ENCODE measurements at regions not wholly inside any gene's neighbourhood (a gene's known extent, or its start where the extent isn't known, plus 50 kb on each side); places are given as distances from the start of the nearest gene placed in this dataset.

- no peak for DNase-seq (ENCODE audit: low spot score)
- intact Hi-C loops (cut with DNase I): no loop called here
These were observed 76.2 kb upstream of the KIAA1217 start for GRCh38 chr10:24132741-24133140.

DNA sequence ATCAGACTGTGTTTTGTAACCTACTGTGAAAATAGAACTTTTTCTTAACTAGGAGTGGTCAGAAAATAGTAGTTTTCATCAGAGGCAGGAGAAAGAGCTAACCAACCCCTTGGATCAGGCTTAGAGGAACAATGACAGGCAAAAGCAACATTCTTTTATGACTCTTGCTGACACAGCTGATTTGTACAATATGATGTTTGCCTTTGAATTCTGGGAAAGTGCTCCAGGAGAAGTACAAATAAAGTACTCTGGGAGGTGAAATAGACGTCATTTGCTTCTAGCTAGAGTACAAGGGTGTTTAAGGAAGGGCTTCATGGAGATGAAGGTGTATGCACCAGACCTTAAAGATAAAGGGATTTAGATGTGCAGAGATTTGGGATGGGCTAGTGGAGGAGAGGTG lies 75.1 kb upstream of the KIAA1217 start:
- no peak for DNase-seq (ENCODE audit: low spot score)
- intact Hi-C loops (cut with DNase I): no loop called here

GRCh38 chr10:24136070-24136469 lies 72.9 kb upstream of the KIAA1217 start:
- no peak for DNase-seq (ENCODE audit: low spot score)
- intact Hi-C loops (cut with DNase I): no loop called here

DNA sequence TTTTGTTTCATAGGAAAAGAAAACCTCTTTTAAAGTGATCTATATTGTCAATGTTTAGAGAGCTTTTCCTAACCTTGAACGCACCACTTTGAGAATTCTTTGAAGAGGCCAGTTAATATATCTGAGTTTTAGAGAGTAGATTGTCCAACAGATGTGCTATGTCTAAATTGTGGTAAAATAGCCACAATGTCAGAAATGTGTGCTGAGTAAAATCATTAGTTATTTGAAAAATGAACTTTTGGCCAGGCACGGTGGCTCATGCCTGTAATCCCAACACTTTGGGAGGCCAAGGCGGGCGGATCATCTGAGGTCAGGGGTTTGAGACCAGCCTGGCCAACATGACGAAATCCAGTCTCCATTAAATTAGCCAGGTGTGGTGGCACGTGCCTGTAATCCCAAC lies 61.6 kb upstream of the KIAA1217 start:
- intact Hi-C loops (cut with DNase I): no loop called here
- no peak for DNase-seq (ENCODE audit: low spot score)

DNA sequence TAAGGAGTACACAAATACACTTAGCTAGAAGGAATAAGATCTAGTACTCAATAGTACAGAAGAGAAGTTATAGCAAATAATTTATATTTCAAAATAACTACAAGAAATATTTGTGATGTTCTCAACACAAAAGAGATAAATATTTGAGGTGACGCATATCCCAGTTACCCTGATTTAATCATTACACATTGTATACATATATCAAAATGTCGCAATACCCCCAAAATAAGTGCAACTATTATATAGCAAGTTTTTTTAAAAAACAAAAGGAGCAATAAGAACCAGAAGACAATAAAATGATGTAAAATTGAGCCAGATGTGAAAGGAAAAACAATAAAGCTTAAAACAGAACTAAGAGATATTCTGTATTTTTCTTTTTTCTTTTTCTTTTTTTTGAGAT lies 59.3 kb upstream of the KIAA1217 start:
- no peak for DNase-seq (ENCODE audit: low spot score)
- intact Hi-C loops (cut with DNase I): no loop called here

DNA sequence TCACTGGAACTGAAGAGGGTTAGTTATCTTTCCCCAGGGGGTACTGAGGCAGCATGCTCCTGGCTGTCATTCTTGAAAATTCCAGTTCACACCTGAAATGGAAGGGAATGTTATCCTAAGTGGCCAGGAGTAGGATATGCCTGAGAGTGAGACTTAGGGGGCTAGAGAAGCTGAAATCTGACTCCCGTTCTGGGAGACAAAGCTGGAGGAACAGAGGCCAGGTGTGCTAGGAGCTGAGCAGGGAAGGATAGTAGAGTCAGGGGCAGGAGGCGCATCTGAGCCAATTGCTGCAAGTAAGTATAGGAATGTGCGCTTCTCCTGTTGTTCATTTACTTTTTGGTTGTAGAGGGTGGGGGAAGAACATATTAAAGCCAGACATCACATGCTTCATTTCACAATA lies 58.1 kb upstream of the KIAA1217 start:
- intact Hi-C loops (cut with DNase I): no loop called here
- no peak for DNase-seq (ENCODE audit: low spot score)

- intact Hi-C loops (cut with DNase I): no loop called here
- no peak for DNase-seq (ENCODE audit: low spot score)
These were observed 56.7 kb upstream of the KIAA1217 start for GRCh38 chr10:24152270-24152669.

- intact Hi-C loops (cut with DNase I): no loop called here
- DNase-seq (ENCODE audit: low spot score): no peak
These were observed 55.9 kb upstream of the KIAA1217 start for GRCh38 chr10:24153031-24153430.

- DNase-seq (ENCODE audit: low spot score): no peak
- intact Hi-C loops (cut with DNase I): no loop called here
These were observed 55.4 kb upstream of the KIAA1217 start for GRCh38 chr10:24153537-24153936.

GRCh38 chr10:24156686-24157085 lies 52.3 kb upstream of the KIAA1217 start:
- DNase-seq (ENCODE audit: low spot score): no peak
- intact Hi-C loops (cut with DNase I): no loop called here

DNA sequence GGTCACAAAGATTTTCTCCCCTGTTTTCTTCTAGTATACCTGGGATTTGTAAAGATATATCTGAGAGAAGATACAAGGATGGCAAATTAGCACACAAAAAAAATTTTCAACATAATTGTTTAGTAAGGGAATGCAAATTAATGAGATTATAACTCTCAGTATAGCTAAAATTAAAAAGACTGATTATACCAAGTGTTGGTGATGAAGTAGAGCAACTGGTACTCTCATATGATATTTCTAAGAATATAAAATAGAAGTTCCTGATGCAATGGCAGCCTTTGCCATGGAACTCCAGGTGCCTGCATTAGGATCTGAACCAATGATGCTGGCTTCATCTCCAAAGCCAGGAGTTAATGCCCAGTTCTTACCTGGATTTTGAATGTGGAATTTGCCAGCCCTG lies 51.4 kb upstream of the KIAA1217 start:
- intact Hi-C loops (cut with DNase I): no loop called here
- no peak for DNase-seq (ENCODE audit: low spot score)
